ENCODE measurements at regions not wholly inside any gene's neighbourhood (a gene's known extent, or its start where the extent isn't known, plus 50 kb on each side); places are given as distances from the start of the nearest gene placed in this dataset.

- no peak for TF ChIP-seq POU6F1 (CRISPR knock-in tag; IDR thresholded peaks at IDR 0.05; ENCODE audit: borderline replicate concordance, low read depth)
- no peak for TF ChIP-seq ESRRG (CRISPR knock-in tag; IDR thresholded peaks at IDR 0.05)
- no peak for TF ChIP-seq ZFP3 (CRISPR knock-in tag; IDR thresholded peaks at IDR 0.05)
- TF ChIP-seq, protein P1, sequence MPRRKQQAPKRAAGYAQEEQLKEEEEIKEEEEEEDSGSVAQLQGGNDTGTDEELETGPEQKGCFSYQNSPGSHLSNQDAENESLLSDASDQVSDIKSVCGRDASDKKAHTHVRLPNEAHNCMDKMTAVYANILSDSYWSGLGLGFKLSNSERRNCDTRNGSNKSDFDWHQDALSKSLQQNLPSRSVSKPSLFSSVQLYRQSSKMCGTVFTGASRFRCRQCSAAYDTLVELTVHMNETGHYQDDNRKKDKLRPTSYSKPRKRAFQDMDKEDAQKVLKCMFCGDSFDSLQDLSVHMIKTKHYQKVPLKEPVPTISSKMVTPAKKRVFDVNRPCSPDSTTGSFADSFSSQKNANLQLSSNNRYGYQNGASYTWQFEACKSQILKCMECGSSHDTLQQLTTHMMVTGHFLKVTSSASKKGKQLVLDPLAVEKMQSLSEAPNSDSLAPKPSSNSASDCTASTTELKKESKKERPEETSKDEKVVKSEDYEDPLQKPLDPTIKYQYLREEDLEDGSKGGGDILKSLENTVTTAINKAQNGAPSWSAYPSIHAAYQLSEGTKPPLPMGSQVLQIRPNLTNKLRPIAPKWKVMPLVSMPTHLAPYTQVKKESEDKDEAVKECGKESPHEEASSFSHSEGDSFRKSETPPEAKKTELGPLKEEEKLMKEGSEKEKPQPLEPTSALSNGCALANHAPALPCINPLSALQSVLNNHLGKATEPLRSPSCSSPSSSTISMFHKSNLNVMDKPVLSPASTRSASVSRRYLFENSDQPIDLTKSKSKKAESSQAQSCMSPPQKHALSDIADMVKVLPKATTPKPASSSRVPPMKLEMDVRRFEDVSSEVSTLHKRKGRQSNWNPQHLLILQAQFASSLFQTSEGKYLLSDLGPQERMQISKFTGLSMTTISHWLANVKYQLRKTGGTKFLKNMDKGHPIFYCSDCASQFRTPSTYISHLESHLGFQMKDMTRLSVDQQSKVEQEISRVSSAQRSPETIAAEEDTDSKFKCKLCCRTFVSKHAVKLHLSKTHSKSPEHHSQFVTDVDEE (CRISPR knock-in tag; IDR thresholded peaks at IDR 0.05), result no peak
- TF ChIP-seq BACH2 (CRISPR knock-in tag; IDR thresholded peaks at IDR 0.05; ENCODE audit: borderline replicate concordance), result no peak
- TF ChIP-seq TOX (CRISPR knock-in tag; IDR thresholded peaks at IDR 0.05; ENCODE audit: borderline replicate concordance), result no peak
- TF ChIP-seq ZFP30 (CRISPR knock-in tag; IDR thresholded peaks at IDR 0.05), result no peak
- no peak for TF ChIP-seq OSR1 (CRISPR knock-in tag; IDR thresholded peaks at IDR 0.05)
- no peak for TF ChIP-seq ARNTL (CRISPR knock-in tag; IDR thresholded peaks at IDR 0.05; ENCODE audit: borderline replicate concordance, low read depth)
- no peak for TF ChIP-seq CREB5 (CRISPR knock-in tag; IDR thresholded peaks at IDR 0.05; ENCODE audit: low read depth)
- TF ChIP-seq ZNF8 (CRISPR knock-in tag; IDR thresholded peaks at IDR 0.05), result no peak
Measured at GRCh38 chr1:199667089-199667488, 360.4 kb upstream of the NR5A2 start.
